DND-41 (cell line): ENCODE measurements at regions not wholly inside any gene's neighbourhood (a gene's known extent, or its start where the extent isn't known, plus 50 kb on each side); places are given as distances from the start of the nearest gene placed in this dataset.

Source experiments
- ATAC-seq: fragments of 200-7000 bp; cut with Tn5 transposase; 3 replicates; pipeline ENCODE4 v1.9.1; 2021; ENCODE audit warnings: low read depth; ENCODE audit not compliant: insufficient read depth
- DNase-seq: peaks from one replicate; pipeline ENCODE4 v3.0.0-alpha.2; 2020
- H2AFZ ChIP-seq: 2 replicates; pipeline ENCODE4 v1.6.0; 2012; ENCODE audit warnings: low read depth, low read length
- H3K27ac ChIP-seq: 2 replicates; pipeline ENCODE4 v1.5.1; 2012; ENCODE audit warnings: low read length, inconsistent platforms
- H3K27me3 ChIP-seq: fragments of 200-600 bp; sonication (generic); 2 replicates; pipeline ENCODE4 v1.6.0; 2012; ENCODE audit warnings: low read length, mild to moderate bottlenecking, inconsistent platforms; ENCODE audit not compliant: insufficient read depth, poor library complexity
- H3K36me3 ChIP-seq: 2 replicates; pipeline ENCODE4 v1.5.1; 2012; ENCODE audit warnings: low read length, inconsistent platforms; ENCODE audit not compliant: insufficient read depth
- H3K4me1 ChIP-seq: 2 replicates; pipeline ENCODE4 v1.5.1; 2012; ENCODE audit warnings: mild to moderate bottlenecking, low read length; ENCODE audit not compliant: insufficient read depth
- H3K4me2 ChIP-seq: 2 replicates; pipeline ENCODE4 v1.6.0; 2012; ENCODE audit warnings: mild to moderate bottlenecking, moderate library complexity, low read length, inconsistent platforms; ENCODE audit not compliant: insufficient read depth
- H3K4me3 ChIP-seq, 2 experiments: fragments of 200-600 bp in 1 of 2; shearing (Covaris generic) in 1 of 2; 2 replicates each; pipeline ENCODE4 v1.5.1; 2012 to 2016; ENCODE audit warnings: inconsistent platforms in 2 of 2, low read length in 2 of 2, mild to moderate bottlenecking in 2 of 2, low read depth in 1 of 2, moderate library complexity in 1 of 2
- H3K79me2 ChIP-seq: 2 replicates; pipeline ENCODE4 v1.6.0; 2012; ENCODE audit warnings: low read length, inconsistent platforms; ENCODE audit not compliant: insufficient read depth
- H3K9ac ChIP-seq: 2 replicates; pipeline ENCODE4 v1.6.0; 2012; ENCODE audit warnings: low read depth, mild to moderate bottlenecking, inconsistent platforms, low read length, moderate library complexity
- H3K9me3 ChIP-seq: 2 replicates; pipeline ENCODE4 v1.5.1; 2012; ENCODE audit warnings: low read length, moderate library complexity, mild to moderate bottlenecking, inconsistent platforms; ENCODE audit not compliant: insufficient read depth, severe bottlenecking
- H4K20me1 ChIP-seq: 2 replicates; pipeline ENCODE4 v1.6.0; 2012; ENCODE audit warnings: low read length; ENCODE audit not compliant: insufficient read depth
- EZH2 ChIP-seq: IDR thresholded peaks from 3 replicates; pipeline ENCODE4 v1.6.1; 2012; ENCODE audit warnings: borderline replicate concordance, low read depth, mild to moderate bottlenecking, moderate library complexity, low read length, inconsistent platforms; ENCODE audit not compliant: severe bottlenecking
- TF ChIP-seq, protein P1 (sequence below): IDR thresholded peaks from 2 replicates; pipeline ENCODE4 v1.5.1; 2012; ENCODE audit warnings: borderline replicate concordance, low read length, moderate library complexity, mild to moderate bottlenecking; ENCODE audit not compliant: poor library complexity, severe bottlenecking; ENCODE audit errors: extremely low read depth

DNA sequence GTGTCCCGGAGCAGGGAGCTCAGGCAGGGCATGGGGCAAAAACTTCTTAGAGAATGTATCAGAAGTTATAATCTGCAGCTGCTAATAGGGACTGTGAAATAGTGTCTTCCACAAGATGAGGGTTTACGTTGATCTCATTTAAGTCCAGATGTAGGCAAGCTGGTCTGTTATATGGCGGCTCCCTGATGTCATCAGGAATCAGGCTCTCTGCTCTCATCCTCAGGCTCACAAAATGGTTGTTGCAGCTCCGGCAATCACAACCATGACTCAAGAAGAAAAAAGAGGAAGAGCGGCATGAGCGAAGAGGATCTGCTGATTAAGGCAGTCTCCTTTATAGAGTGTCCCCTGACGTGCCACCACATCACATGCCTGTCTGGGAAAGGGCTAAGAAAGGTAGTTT, 191.3 kb downstream of the KLF5 start:
- H3K27ac ChIP-seq = no peak overlapping the region
- H4K20me1 ChIP-seq = no peaks in the 10 kb centered on the region
- no peaks in the 10 kb centered on the region for H3K4me1 ChIP-seq
- ATAC-seq (no peak), DNase-seq (no peak)
- TF ChIP-seq, protein P1, sequence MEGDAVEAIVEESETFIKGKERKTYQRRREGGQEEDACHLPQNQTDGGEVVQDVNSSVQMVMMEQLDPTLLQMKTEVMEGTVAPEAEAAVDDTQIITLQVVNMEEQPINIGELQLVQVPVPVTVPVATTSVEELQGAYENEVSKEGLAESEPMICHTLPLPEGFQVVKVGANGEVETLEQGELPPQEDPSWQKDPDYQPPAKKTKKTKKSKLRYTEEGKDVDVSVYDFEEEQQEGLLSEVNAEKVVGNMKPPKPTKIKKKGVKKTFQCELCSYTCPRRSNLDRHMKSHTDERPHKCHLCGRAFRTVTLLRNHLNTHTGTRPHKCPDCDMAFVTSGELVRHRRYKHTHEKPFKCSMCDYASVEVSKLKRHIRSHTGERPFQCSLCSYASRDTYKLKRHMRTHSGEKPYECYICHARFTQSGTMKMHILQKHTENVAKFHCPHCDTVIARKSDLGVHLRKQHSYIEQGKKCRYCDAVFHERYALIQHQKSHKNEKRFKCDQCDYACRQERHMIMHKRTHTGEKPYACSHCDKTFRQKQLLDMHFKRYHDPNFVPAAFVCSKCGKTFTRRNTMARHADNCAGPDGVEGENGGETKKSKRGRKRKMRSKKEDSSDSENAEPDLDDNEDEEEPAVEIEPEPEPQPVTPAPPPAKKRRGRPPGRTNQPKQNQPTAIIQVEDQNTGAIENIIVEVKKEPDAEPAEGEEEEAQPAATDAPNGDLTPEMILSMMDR = no peak
- TF ChIP-seq EZH2 = no peak
- no peaks in the 10 kb centered on the region for H3K9me3 ChIP-seq
- H3K79me2 ChIP-seq = no peaks in the 10 kb centered on the region
- H3K9ac ChIP-seq = no peak overlapping the region
- no peak overlapping the region for H3K4me2 ChIP-seq
- H2AFZ ChIP-seq = no peak overlapping the region
- H3K36me3 ChIP-seq = no peaks in the 10 kb centered on the region
- H3K27me3 ChIP-seq = no peaks in the 10 kb centered on the region
- no peak overlapping the region for H3K4me3 ChIP-seq

DNA sequence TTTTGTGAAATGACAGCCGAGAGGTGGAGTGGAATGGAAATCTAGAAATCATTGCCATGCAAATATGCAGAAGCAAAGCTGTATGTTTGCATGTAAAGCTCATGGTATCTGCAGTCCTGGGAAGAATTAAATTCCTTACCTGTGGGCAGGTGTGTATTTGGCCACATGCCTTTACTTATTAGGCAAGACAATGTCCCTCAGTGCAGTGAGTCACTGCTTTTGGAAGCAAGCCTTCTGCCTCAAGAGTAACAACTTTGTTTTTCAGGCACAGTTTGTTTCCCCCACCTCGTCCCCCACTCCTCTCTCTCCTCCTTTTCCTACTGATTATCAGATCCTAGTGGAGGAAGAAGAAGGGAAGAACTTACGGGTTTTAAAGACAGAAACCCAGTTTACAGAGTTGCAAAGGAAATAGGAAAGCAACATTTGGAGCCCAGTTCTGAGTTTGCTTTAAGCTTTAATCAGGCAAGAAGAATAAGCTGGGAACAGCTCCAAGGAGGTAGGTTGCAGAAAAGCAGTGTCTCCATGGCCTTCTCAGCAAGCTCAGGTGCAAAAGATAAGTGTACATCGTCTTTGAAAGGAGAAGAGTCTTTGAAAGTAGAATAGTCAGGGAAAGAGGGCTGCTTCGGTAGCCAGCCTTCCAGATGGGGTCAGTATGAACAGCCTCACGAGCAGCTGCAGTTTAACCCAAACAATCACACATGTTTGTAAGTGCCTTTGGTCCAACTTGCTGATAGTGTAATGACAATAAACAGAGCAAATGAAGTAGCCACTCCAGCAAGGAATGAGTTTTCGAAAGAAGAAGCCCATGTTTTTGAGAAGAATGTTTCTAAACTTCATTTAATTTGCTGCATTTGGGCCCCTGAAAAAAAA, 190.1 kb downstream of the KLF5 start:
- Histone ChIP-seq H4K20me1 (no peaks in the 10 kb centered on the region), H3K79me2 (no peaks in the 10 kb centered on the region), H2AFZ (no peak overlapping the region), H3K4me3 (no peak overlapping the region), H3K4me2 (no peak overlapping the region), H3K9ac (no peak overlapping the region), H3K4me1 (no peaks in the 10 kb centered on the region), H3K27ac (no peak overlapping the region), H3K27me3 (no peaks in the 10 kb centered on the region), H3K9me3 (no peaks in the 10 kb centered on the region), H3K36me3 (no peaks in the 10 kb centered on the region)
- DNase-seq (no peak), ATAC-seq (no peak)
- TF ChIP-seq, protein P1 = no peak
- no peak for TF ChIP-seq EZH2

DNA sequence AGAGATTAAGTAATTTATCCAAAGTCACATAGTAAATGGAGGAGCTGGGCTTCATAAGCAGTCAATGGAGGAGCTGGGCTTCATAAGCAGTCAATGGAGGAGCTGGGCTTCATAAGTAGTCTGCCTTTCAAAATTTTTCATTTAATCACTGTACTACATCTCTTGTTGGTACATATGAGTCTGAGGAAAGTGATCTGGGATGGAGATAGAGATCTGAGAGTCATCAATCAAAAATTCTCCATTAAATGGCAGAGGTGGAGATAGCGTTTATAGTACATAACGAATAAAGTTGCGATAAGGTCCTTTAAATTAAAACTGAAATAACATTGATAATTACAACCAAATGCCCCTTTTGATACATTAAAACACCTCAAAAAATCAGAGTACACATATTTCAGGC, 189.3 kb downstream of the KLF5 start:
- no peaks in the 10 kb centered on the region for H3K79me2 ChIP-seq
- no peaks in the 10 kb centered on the region for H3K27me3 ChIP-seq
- no peak overlapping the region for H3K27ac ChIP-seq

More for the DNA sequence above, 189.3 kb downstream of the KLF5 start:
- ATAC-seq = no peak
- H3K4me1 ChIP-seq = no peaks in the 10 kb centered on the region
- TF ChIP-seq, protein P1 = no peak
- H3K9ac ChIP-seq = no peak overlapping the region
- H3K4me2 ChIP-seq = no peak overlapping the region
- no peaks in the 10 kb centered on the region for H4K20me1 ChIP-seq
- no peak overlapping the region for H2AFZ ChIP-seq
- H3K9me3 ChIP-seq = no peaks in the 10 kb centered on the region
- no peaks in the 10 kb centered on the region for H3K36me3 ChIP-seq
- DNase-seq = no peak
- H3K4me3 ChIP-seq = no peak overlapping the region
